HG03342 (cell line): ENCODE measurements at regions not wholly inside any gene's neighbourhood (a gene's known extent, or its start where the extent isn't known, plus 50 kb on each side); places are given as distances from the start of the nearest gene placed in this dataset.

Experiments used
- ATAC-seq: cut with Tn5 transposase; IDR thresholded peaks from one replicate; pipeline ENCODE4 v1.9.1; 2021; ENCODE audit warnings: mild to moderate bottlenecking, moderate library complexity; ENCODE audit not compliant: unreplicated experiment

- no peak for ATAC-seq
Observed at GRCh38 chr4:144456196-144456595, 189.8 kb upstream of the HHIP start.

- ATAC-seq = no peak
Observed at GRCh38 chr4:144461906-144462305, 184.1 kb upstream of the HHIP start.

- no peak for ATAC-seq
Observed at GRCh38 chr4:144463236-144463635, 182.7 kb upstream of the HHIP start.

GRCh38 chr4:144463896-144464295, 182.1 kb upstream of the HHIP start:
- ATAC-seq = no peak

GRCh38 chr4:144465546-144465945, 180.4 kb upstream of the HHIP start:
- no peak for ATAC-seq

- ATAC-seq = no peak
Observed at GRCh38 chr4:144480068-144480467, 165.9 kb upstream of the HHIP start.

- no peak for ATAC-seq
Observed at GRCh38 chr4:144489831-144490230, 156.1 kb upstream of the HHIP start.

- ATAC-seq = no peak
Observed at GRCh38 chr4:144494280-144494679, 151.7 kb upstream of the HHIP start.

GRCh38 chr4:144495944-144496343, 150.0 kb upstream of the HHIP start:
- ATAC-seq = no peak

- ATAC-seq = peak; percentile 82
Observed at GRCh38 chr4:144499777-144500176, 146.2 kb upstream of the HHIP start.

- ATAC-seq = no peak
Observed at GRCh38 chr4:144501231-144501780, 144.7 kb upstream of the HHIP start.

GRCh38 chr4:144504883-144505282, 141.1 kb upstream of the HHIP start:
- no peak for ATAC-seq

GRCh38 chr4:144507311-144508101, 138.4 kb upstream of the HHIP start:
- ATAC-seq = no peak

- no peak for ATAC-seq
Observed at GRCh38 chr4:144509088-144510015, 136.6 kb upstream of the HHIP start.

GRCh38 chr4:144514736-144515135, 131.2 kb upstream of the HHIP start:
- no peak for ATAC-seq

GRCh38 chr4:144518181-144518895, 127.6 kb upstream of the HHIP start:
- no peak for ATAC-seq

GRCh38 chr4:144531841-144532240, 114.1 kb upstream of the HHIP start:
- no peak for ATAC-seq

- ATAC-seq = peak; percentile 99
Observed at GRCh38 chr4:144547678-144548298, 98.2 kb upstream of the HHIP start.

GRCh38 chr4:144556636-144557035, 89.3 kb upstream of the HHIP start:
- no peak for ATAC-seq

GRCh38 chr4:144557404-144557803, 88.6 kb upstream of the HHIP start:
- ATAC-seq = no peak
